DMS153 treated with DMSO at 0.1 percent for 48 hours (cell line): ENCODE measurements at regions not wholly inside any gene's neighbourhood (a gene's known extent, or its start where the extent isn't known, plus 50 kb on each side); places are given as distances from the start of the nearest gene placed in this dataset.

Experiments used
- DNase-seq: peaks from one replicate; lab custom pipeline; 2025; ENCODE audit not compliant: unreplicated experiment; lab: John Stamatoyannopoulos, UW

DNA sequence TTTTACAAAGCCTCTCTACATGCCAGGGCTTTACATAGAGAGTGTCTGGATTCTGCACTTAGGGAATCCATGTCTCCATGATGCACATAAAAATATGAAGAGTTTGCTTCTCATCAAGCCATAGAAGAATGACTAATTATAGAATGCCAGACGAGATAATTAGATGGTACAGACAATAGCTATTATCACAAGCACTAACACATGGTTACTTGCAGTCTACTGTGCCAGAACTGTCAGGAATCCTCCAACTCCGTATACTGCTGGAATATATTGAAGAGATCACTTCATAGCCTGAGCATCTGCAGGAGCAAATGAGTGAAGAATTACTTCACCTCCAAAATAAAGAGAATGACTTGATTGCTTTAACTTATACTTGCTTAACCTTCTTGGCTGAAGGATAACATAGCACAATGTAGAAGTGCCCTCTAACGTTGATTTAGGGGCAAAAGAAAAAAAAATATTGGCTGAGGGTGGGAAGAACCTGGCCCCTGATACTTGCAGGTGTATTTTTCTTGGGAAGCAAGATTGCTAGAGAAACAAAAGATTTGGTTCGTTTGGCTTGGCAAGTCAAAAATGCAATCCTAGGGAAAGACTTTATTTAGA is 272.8 kb upstream of the FAR2 start:
- no peak for DNase-seq

GRCh38 chr12:28877854-28878253 is 271.2 kb upstream of the FAR2 start:
- no peak for DNase-seq

- DNase-seq = no peak
Observed at GRCh38 chr12:28878629-28879028, 270.4 kb upstream of the FAR2 start.

GRCh38 chr12:28879379-28879778 is 269.7 kb upstream of the FAR2 start:
- DNase-seq = no peak

DNA sequence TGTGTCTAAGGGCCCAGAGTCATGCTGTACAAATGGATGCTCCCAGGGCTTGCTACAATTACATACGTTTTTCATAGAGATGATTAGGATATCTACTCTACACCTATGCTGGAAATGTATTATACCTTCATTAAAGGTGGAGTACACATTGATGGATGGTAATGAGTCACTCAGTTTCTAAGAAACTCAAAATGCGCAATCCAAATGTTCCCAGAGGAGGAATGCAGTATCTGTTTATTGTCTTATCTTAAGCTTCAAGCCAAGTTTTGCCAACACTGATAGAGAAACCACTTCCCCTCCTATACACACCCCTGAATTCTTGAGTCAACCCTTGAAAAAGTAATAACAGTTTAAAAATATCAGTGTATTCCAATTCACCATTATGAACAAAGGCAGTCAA is 266.6 kb upstream of the FAR2 start:
- no peak for DNase-seq

DNA sequence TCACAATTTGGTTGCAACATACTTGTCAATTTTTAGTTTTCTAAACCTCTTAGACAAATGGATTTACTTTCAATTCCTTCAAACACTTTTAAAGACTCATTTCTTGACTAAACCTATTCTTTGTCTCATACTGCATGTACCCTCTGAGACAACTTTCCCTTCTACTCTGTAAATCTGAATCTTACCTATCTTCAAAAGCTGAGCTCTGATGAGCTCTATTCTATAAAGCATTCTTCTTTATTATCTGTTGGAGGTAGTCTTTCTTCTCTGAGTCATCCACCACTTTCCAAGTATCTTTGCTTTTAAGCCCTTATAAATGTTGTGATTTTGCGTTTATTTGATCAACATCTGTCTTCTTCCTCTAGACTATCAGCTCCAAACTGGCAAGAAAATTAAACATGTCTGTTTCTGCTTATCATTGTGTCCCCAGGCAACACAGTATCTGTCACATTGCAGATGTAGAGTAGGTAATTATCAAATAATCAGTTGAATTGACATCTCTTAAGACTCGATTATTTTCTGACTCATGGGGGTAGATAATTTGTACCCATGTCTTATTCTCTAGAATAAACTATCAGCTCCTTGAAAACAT is 265.6 kb upstream of the FAR2 start:
- DNase-seq = no peak

DNA sequence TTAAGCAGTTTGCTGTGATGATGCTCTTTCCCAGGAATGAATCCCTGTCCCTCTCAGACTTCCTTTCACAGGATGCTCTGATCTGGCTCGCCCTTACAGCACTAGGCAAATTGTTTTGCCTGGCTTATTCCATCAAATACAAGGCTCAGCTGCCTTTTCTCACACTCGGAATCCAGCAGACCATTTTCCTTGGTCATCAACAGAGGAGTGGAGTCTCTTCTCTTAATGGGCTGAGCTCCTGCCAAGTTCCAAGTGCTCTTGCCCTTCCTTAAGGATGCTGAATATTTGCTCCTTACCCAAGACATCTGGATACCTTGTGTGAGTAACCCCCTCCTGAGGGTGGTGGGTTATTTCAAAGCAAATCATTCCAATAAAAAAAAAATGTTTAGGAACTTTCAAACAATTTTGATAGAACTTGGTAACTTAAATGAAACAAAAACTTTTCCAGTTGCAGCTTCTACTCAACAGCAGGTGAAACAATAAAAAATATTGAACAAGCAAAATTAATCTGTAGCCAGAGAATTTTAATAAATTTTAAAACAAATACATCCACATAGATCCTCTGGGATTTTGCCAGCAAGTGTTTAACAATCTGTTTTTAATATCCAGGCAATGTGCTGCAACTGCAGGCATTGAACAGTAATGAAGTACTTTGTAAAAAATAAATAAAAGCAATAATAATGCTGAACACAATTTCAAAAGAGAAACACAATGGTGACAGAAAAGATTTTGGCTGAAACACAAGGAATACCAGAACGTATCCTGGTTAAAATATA is 264.0 kb upstream of the FAR2 start:
- DNase-seq = no peak

DNA sequence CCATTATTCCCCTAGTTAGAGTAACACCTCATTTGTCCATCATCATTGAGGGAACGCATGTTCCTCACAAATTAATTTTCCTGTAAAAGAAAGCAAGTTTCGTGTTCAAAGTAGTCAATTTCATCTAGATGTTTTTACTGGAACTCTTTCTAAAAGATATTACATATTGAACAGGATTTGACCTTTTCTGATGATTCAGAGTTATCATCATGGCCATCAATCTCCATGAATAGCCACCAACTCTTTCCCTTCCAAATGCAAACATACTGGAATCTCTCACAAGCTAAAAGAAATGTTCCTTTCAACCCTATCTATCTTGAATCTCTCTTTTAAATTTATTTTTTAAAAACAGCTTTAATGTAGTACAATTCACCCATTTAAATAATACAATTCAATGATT is 263.1 kb upstream of the FAR2 start:
- DNase-seq = no peak

- no peak for DNase-seq
Observed at GRCh38 chr12:28887461-28887990, 261.6 kb upstream of the FAR2 start.

DNA sequence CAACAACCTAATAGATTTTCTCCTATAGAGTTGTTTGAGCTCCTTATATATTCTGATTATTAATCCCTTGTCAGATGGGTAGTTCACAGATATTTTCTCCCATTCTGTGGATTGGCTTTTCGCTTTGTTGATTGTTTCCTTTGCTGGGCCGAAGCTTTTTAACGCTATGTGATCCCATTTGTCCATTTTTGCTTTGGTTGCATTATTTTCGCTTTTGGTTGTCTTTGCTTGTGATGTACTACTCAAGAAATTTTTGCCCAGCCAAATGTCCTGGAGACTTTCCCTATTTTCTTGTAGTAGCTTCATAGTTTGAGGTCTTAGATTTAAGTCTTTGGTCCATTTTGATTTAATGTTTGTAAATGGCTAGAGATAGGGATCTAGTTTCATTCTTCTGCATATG is 258.4 kb upstream of the FAR2 start:
- DNase-seq = no peak

GRCh38 chr12:28891126-28891525 is 258.0 kb upstream of the FAR2 start:
- DNase-seq = no peak

DNA sequence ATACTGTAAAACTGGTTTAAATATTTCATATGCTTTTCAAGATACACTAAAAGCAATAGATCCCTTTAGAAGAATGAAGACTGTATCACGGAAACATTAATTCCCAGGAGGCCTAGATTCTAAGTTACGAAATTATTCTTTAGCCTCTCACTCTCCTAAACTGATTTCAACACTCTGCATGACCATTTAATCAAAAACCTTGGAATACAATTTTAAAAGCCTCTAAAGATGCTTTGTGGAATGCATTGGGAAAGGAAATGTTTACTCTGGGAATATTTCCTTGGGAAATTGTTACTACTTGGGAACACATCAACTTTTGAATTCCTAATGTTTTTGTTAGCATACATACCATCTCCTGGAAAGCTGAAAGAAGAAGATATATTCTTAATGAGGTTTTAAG is 255.7 kb upstream of the FAR2 start:
- DNase-seq = no peak

DNA sequence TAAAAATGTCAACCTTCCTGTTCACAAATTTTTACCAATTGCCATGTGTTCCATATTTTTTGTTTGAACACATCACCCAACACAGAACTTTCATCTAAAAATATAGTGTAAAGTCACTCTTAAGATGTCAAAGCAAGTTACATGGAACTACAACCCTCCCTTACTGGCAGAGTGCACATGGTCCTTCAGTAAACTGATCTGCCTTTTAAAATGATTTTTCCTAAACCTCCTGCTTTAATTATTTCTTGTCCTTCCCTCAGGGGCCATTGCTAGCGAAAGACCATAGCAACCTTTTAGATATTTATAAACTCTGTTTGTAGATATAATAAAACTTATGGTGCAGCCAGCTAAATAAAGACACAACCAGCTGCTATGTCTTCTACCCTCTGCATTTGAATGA is 255.2 kb upstream of the FAR2 start:
- DNase-seq = no peak

DNA sequence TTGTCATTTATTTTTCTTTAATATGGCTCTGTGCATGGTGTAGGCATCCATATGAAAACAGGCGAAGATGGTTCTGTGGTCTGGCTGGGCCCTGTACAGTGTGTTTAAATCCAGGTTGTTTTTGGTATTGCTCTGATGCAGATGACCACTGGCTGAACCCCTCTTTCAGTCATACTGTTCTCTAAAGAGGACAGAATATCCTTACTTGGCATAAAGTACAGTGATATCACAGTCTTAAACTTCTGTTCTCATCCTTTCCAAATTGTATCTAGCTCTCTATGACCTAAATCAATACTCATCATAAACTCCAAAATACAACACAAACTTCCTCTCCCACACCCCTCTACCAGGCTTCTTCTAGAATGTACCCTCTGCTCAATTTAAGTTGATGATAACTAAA is 252.7 kb upstream of the FAR2 start:
- no peak for DNase-seq

DNA sequence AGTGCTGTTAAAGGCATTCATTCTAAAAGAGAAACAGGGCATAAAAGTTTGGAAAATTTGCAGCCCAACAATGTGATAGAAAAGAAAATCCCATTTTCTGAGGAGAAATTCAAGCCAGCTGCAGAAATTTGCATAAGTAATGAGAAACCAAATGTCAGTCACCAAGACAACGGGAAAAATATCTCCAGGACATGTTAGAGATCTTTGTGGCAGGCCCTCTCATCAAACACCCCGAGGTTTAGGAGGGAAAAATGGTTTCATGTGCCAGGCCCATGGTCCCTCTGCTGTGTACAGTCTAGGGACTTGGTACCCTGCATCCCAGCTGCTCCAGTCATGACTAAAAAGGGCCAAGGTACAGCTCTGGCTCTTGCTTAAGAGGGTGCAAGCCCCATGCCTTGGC is 251.0 kb upstream of the FAR2 start:
- DNase-seq = no peak

DNA sequence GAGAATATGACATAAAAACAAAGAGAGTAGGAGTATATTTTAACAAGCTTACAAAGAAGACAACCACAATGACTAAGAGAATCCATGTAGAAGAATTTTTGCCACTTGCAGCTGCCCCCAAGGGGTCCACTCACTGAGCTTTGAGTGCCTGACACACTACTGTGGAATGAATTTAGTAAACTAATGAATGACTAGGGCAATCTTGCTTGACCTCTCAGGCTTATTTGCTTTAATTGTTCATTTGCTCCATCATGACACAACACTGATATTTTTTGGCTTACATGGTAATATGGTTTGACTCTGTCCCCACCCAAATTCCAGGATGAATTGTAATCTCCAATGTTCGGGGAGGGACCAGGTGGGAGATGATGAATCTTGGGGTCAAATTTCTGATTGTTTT is 249.1 kb upstream of the FAR2 start:
- no peak for DNase-seq

DNA sequence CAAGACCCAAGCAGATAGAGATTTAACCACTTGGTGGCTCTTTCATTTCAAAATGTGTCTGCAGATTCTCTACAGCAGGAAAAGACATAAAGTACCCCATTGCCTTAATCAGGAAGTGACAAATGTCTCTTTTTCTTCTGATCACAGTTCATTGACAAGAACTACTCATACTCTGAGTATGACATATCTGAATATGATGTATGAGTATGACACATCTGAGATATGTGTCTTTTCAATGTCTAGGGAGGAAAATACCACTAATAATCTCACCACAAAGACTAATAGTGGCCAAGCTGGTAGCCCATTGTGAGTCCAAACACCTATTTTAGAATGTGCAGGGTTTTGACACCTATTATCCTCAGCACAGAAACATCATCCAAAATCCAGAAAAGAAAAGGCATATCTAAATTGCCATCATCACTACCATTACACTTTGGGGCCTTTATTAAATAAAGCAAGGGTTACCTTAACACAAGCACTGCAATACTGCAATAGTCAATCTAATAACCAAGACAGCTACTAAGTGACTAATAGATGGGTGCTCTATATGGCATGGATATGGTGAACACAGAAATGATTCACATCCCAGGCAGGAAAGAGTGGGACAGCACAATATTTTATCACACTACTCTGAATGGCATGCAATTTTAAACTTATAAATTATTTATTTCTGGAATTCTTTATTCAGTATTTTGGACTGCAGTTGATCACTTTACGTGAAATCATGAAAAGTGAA is 243.7 kb upstream of the FAR2 start:
- no peak for DNase-seq

GRCh38 chr12:28908646-28909045 is 240.4 kb upstream of the FAR2 start:
- DNase-seq = no peak

DNA sequence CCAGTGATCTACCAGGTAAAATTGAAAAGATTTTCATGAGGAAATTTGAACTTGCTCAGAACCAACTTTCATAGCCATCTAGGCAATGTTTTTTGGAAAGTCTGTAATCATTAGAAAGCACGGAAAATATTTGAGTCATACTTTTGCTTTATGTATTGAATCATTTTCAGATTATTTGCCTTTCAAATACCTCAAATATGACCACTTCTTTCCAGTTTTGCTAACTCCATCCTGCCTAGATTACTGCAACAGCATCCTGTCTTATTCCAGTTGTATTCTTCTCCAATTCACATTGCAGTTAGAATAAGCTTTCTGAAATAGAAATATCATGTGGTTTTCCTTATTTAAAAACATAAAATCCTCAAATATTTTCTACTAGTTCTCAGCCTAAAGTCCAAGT is 239.8 kb upstream of the FAR2 start:
- DNase-seq = no peak

DNA sequence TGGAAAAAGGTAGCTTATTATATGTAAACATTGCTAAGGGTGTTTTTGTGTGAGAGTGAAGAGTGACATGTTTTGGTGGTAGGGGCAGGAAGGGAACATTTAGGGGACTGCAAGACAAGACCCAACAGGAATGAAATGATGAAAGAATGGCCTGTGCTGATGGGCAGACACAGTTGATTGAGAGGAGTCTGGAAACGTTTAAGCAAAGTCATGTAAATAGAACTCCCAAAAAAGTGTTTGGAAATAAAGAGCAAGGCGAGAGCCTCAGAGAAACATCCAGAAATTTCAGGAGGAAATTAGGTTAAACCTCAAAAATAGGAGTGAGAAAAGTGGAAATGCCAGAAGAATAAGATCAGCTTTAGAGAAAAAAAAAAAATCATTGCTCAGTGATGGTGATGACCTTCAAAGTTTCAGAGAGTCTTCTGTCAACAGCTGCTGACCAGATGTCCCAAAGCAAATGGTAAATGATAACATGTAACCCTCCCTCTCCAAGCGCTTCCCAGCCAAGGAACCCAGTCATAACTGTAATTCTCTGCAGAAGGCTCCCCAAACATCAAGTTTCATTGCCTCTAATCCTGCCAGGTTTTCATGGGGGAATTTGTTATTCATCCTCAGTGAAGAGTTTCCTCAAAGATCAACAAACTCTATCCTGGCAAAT is 223.2 kb upstream of the FAR2 start:
- no peak for DNase-seq

GRCh38 chr12:28930704-28931103 is 218.4 kb upstream of the FAR2 start:
- no peak for DNase-seq
